GM19372 (cell line): ENCODE measurements at regions not wholly inside any gene's neighbourhood (a gene's known extent, or its start where the extent isn't known, plus 50 kb on each side); places are given as distances from the start of the nearest gene placed in this dataset.

Source experiments
- ATAC-seq: cut with Tn5 transposase; IDR thresholded peaks from one replicate; pipeline ENCODE4 v1.9.1; 2021; ENCODE audit warnings: mild to moderate bottlenecking, low read depth, moderate library complexity; ENCODE audit not compliant: unreplicated experiment

DNA sequence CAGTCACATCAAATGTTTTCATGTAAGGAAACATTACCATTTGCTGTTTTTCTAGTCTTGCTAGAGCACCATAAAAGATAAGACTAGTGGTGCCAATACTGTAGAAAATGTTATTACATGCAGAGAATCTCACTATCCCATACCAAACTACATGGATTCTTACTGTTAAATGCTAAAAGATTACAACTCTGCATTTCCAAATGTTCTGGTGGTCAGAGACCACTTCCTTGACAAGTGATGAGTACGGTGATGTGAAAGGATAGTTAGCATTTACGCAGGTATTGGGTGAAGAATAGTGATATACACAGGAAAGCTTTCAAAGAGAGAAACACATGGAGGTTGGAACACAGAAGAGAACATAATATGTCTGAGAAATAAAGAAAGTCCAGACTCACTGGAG lies 98.2 kb downstream of the GGTLC2 start:
- ATAC-seq, result no peak

DNA sequence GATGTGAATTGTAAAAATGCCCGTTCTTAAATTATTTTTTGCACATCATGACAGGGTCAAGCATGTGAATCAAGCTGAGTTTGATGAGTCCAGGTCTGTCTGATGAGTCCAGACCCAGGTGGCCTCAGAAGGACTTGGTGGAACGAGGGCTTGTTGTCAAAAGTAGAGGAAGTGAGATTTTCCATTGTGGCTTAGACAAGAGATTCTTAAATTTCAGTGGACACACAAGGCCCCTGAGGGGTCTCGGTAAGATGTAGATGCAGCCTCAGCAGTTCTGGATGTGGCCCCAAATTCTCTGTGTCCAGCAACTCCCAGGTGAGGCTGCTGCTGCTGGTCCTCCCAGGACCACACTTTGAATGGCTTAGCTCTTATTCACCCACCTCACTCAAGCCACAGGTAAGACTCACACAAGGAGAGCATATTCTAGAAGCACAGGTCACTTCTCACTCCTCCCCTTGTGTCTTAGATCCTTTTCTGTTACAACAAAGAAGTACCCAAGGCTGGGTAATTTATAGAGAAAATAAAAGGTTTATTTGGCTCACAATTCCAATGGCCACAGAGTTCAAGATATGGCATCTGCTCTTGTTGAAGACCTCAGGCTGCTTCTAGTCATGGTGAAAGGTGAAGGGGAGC lies 98.8 kb downstream of the GGTLC2 start:
- no peak for ATAC-seq

DNA sequence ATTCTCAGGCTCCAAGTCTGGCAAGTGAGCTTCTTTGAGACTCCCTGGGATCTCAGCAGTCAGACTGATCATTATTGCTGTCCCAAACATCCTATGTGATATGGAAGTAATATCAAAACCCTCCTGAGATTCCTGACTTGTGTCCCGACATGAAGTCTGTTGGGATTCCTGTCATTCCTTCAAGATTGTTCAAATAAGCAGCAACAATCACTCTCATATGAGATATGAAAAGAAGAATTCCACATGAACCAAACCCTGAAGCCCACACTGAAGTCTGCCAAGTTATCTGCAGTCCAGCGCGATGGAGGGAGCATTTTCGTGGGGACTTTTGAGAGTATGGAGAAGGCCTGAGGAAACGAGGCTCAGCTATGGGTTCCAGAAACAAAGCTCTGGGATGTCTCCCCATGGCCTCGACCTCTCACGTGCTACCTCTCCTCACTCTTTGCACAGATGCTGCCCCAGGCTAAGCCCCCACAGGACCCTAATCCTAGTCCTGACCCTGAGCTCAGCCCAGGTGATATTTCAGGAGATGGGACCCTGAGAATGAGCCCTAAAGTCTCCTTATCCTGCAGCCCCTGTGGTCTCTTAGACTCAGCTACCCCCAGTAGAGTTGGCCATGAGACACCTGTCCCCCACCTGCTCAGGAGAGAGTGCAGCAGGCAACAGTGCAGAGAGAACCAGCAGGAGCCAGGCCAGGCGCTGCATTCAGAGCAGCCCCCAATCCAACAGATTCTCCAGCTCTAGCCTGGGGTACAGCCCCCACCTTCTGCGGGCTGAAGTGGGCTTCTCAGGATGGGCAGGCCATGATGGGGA lies 100.2 kb downstream of the GGTLC2 start:
- no peak for ATAC-seq

DNA sequence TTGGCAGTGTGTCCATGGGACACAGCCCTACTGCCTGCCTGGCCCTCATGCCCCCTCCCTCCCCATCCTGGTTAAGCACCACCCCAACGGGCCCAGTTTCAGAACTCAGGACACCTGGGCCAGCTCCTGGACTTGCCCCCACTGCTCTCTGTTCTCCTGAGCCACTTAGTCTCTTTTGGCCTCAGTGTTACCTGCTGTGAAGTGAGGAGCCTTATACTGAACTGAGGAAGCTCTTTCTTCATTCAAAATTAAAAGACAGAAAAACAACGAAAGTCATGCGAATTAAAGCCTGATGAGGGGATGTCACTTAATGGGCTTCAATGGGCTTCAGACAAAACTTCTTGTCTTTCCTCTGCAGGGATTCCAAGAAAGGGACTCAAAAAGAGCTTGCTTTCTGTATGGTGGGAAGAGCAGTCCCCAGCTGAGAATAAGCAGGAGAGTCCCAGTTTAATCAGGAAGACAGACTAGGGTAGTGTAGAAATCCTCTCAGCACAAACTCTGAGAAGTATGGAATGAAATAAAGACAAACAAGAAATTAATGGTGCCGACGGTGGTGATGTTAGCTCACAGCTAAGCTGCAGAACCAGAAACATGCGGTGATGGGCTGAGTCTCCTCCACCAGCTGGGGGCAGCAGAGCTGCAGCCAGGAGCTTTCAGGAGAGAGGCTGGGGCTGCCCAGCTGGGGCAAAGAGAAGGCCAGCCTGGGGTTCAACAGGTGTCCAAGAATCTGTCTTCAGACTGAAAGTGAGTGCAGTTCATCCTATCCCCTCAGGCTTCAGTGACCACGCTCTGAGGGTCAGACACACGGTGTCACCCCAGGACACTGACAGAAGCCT lies 101.0 kb downstream of the GGTLC2 start:
- no peak for ATAC-seq

DNA sequence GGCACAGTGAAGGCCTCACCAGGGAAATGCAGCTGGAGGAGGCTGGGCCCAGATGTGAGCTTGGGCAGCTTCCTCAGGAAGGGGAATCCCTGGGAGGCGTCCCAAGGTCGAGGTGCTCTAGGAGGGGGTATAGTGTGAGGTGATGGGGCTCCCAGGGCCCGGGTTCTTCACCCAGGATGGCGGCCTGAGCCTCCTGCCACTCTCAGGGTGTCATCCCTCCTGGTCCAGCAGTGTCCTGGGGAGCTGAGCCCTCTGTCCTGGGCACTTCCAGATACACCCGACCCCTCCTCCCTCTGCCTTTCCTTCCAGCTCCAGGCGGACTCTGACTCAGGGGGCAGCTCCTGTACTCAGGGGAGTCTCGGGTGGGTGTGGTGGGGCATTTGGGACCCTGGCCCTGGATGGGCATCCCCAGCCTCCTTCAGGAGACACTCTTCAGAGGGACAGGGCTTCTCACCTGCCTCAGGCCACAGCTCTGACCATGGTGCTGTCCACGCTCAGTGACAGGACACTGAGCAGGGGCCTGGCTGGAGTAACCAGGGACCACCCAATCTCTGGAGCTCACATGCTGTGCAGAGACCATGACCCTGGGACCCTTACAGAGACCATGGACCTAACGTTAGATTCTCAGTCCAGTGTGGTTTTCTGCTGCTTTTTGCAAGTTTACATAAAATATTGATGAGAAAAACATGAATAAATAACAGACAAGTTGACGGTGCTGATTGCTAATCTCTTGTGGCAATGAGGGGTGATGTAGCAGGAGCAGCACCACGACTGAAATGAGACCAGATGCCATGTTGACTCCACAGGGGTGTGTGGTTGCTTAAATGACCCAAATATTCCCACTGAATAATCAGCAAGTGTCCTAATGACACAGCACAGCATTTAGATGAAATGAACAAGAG lies 101.9 kb downstream of the GGTLC2 start:
- no peak for ATAC-seq

DNA sequence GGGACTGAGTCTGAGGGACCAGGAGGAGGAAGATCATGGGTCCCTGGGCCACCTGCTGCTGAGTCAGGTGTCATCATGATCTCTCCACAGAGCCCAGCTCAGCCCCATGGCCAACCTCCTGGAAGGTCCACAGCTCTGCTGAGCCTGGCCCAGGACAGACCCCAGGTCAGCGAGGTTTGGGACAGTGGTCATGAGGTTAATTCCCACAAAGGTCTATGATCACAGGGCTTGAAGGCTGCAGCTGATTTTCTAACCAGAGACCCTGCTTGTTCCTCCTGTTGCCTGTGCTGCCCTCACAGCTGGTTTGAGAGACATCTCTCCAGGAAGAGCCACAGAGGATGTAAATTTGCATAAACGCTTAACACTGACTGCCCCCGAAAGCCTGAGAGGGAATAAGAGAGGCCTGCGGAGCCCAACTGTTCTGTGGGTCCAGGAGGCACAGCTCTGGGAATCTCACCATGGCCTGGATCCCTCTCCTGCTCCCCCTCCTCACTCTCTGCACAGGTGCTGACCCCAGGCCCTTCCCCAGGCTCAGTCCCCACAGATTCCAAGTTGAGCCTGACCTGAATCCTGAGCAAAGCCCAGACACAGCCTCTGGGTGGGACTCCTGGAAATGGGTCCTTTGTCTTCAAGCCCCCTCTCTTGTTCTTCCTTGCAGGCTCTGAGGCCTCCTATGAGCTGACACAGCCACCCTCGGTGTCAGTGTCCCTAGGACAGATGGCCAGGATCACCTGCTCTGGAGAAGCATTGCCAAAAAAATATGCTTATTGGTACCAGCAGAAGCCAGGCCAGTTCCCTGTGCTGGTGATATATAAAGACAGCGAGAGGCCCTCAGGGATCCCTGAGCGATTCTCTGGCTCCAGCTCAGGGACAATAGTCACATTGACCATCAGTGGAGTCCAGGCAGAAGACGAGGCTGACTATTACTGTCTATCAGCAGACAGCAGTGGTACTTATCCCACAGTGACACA lies 102.8 kb downstream of the GGTLC2 start:
- no peak for ATAC-seq

DNA sequence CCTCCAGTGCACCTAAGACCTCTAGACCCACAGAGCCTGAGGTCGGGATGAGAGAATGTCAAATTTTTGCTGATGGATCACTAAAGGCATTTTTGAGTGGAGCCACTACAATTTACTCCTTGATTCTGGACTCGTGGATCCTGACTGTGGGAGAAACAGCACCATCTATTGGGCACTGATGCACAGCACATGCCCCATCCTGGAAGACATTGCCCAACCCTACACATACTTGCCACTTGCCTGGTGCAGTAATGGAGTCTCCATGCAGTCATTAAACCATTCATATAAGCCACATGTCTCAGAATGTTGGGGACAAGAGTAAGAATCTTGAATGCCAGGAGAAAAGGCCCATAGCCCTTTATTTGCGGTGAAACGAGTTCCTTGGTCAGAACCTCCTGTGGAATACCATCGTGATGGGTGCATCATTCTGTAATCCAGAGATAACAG lies 103.9 kb downstream of the GGTLC2 start:
- ATAC-seq, result no peak

DNA sequence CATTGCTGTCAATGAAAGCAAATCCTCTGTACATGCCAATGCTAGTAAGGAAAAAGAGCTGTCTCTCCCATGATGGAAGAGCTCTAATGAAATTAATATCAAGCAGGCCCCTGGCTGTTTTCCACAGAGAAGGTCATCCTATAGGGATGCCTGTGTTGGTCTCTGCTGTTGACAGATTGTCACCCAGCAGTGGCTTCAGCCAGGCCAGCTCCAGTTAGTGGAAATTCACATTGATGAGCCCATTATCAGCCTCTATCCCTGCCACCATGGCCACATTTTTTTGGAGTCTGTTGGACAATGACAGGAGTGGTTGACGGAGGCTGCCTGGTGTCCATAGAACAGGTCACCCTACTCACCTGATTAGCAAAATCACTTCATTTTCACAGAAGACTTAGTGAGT lies 104.3 kb downstream of the GGTLC2 start:
- no peak for ATAC-seq

DNA sequence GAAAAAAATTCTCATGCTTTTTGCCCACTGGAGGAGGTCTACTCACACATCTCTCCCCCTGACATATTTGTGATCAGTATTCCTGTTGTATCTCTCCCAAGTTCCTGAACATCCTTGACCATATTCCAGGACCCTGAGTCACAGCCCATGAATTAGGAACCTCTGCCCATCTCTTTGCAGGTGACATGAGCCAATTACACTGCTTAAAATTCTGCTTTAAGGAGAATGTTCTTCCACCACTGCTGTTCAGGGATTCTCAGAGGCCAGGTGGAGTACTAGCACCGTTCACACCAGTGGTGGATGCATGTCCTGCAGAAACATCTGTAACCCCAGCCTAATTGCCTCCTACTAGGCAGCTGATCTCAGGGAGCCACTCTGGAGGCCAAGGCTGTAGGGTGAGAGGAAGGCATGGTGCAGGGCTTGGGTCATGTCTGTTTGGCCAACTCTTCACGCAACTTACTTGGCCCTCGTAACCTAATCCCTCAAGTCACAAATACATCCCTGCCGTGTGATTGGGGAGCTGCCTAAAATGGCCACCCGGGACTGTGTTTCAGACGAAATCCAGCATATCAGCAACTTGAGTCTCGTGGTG lies 104.8 kb downstream of the GGTLC2 start:
- no peak for ATAC-seq

DNA sequence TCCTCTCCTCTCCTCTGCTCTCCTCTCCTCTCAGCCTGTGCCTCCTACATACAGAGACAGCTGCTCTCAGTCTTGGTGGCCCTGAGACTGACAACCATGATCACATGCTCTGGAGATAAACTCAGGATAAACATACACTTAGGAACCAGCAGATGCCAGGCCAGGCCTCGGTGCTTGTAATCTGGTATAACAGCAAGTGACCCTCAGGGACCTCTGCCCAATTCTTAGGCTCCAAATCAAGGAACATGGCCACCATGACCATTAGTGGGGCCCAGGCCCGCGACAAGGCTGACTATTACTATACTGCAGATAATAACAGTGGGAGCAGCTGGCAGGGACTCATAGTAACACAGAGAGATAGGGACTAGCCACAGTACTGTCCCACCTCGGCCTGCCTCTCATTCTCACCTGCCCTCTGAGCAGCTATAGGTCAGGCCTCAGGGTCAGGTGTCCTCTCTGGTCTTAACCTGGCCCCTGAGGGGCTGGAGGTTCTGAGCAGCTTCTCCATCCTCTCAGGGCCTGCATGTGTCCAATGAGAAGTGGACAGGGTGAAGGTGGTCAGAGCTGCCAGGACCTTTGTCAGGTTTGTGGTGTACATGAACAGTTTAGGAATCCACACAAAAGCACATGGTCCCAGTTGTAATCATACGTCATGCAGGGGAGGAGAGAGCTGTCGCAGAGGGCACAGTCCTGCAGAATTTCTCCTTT lies 106.1 kb downstream of the GGTLC2 start:
- no peak for ATAC-seq

DNA sequence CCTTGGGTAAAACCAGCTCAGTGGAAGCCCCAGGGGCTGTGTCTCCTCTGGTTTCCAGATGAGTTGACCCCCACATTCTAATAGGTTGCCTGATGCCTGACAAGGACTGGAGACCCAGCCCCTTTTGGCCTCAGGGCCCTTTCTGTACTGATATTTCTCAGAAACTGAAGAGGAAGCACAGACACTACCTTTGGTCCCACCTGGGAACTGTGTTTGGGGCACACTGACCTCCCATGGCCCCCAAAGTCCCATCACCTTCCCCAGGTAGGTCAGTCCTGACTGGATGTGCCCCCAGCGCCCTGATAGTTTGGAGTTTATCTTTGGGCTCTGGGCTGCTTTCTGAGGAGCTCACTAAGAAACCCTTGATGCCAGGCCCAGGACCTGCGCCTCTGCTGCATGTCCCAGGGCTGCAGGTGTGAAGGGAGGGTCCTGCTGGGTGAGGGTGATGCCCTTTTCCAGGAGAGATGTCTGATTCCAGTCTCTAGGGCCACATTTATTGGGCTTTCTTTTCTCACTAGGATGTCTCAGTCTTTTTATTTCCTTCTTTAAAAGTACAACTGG lies 106.7 kb downstream of the GGTLC2 start:
- ATAC-seq, result no peak

DNA sequence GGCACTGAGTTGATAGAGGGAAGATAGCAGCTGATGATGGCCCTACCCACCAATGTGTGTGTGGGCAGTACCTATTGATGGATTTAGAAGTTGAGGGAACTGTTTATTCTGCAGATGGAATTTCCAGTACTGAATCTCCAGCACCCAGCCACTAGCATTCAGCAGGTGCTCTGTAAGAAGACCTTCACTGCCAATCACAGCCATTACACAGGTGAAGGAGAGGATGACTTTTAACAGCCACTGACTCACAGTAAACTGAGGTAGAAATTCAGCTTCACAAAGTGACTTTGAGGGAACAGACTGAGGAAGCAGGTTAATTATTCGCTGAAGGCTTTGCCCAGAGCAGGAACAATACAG lies 107.8 kb downstream of the GGTLC2 start:
- no peak for ATAC-seq

DNA sequence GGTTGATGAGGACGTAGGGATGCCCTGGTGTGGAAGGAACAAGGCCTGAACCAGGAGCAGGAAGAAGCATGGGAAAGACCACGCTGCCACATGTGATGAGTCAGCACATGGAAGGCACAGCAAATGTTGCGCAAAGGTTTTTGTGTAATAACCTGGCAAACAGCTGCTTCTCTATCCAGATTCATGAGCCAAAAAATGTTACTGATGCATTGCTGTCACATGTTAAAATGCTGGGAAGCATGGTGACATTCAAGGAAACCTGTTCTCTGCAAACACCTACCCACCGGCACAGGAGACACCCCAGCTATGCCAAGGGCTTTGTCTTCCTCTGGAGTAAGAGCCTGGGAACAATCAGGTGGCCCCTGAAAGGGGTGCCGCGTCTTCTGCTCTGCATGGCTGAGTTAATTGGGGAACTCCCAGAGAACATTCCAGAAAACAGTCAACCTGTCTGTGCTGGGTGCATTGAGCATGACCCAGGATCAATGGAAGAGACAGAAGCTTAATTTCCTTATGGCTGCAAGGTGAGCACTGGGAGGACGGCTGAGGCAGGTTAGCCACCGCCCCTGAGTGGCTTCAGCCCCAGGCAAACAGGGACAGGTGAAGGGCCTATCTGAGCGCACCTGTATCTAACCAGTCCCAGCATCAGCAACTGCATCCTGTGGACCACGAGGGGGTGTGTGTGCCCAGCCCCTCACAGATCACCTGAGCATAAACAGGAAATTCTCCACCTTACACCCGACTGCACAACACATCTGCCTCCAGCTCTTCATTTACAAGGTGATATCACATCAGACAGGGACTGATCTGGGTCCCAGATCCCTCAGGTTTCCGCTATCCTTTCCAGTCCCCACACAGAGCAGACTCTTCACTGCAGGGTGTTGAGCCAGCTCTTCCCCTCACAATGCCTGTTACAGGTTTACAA lies 108.4 kb downstream of the GGTLC2 start:
- ATAC-seq, result no peak

DNA sequence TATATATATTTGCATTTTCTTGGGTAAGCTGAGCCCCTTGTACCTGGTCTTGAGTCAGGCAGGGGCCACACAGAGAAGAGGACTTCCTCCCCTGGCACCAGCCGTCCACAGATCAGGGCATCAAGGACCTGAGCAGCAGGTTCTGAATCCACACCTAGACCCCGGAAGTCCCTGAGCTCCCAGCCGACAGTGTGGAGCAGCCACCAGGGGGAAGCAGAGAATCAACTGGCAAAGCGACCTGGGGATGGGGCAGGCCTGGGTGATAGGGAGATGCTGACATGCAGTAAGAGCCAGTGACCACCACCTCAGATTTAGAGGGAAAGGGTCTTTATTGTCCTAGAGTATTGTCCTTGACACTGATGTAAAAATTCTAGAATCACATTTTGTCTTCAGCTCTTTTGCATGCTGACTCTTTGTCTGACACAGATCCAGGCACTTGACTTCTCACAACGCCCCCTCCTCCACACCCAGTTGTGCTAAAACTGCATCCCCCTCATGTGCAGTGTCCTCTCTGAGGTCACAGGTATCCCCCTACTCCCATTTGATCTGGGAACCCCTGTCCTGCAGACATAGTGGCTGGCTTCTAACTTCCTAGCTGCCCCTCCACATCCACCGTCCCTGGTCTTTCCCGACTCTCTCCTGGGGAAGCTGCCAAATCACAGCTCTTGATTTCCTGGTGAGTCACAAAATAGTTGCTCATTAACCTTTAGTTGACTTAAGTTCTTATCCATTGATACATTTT lies 109.3 kb downstream of the GGTLC2 start:
- ATAC-seq, result no peak

DNA sequence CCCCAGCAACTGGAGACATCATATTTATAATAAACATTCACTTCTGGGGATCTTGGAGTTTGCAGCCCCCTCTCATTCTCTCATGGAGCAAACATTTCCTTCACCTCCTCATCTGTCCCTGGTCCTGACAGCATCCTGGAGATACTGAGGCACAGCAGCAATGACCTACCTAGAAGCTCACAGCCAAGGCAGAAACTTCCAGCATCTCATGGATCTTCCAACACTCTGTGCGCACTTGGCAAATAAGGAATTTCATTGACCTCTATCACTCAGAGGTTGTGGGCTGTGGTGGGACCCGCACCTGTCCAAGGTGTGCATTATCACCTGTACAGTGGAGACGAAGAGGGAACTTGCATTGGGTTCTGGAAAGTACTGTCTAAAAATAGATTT lies 109.8 kb downstream of the GGTLC2 start:
- ATAC-seq, result no peak
